Body of pancreas (tissue), 4 donors: ENCODE measurements at regions not wholly inside any gene's neighbourhood (a gene's known extent, or its start where the extent isn't known, plus 50 kb on each side); places are given as distances from the start of the nearest gene placed in this dataset.

Experiments used
- ATAC-seq: fragments of 150-250 bp; one replicate; pipeline ENCODE4 v1.9.1; 2016
- DNase-seq, 4 donors: peaks; one replicate each; pipeline ENCODE4 v3.0.0-alpha.2; 2019
- H3K27ac ChIP-seq, 4 donors: fragments of 200-600 bp; sonication (generic); 1 replicate in 3 of 4; 2 replicates in 1 of 4; pipeline versions ENCODE4 v1.5.1 to v1.6.1; 2016 to 2019; ENCODE audit warnings: mild to moderate bottlenecking in 1 of 4, mixed read lengths in 1 of 4, moderate library complexity in 1 of 4
- H3K27me3 ChIP-seq, 2 donors: fragments of 200-600 bp; sonication (generic); one replicate each; pipeline ENCODE4 v1.6.0; 2016; ENCODE audit warnings: mild to moderate bottlenecking in 1 of 2
- H3K36me3 ChIP-seq, 2 donors: fragments of 200-600 bp; sonication (generic); replicated peaks in 1 of 2; 2 replicates each; pipeline ENCODE4 v1.5.1; 2016; ENCODE audit warnings: low read depth in 2 of 2; ENCODE audit not compliant: insufficient read depth in 1 of 2
- H3K4me1 ChIP-seq: fragments of 200-600 bp; sonication (generic); one replicate; pipeline ENCODE4 v1.6.0; 2016
- H3K4me3 ChIP-seq, 2 donors: fragments of 200-600 bp; sonication (generic); 1 replicate in 1 of 2; 2 replicates in 1 of 2; pipeline ENCODE4 v1.5.1; 2016 to 2019
- H3K9me3 ChIP-seq, 3 donors: fragments of 200-600 bp; sonication (generic); 1 replicate in 2 of 3; 2 replicates in 1 of 3; pipeline ENCODE4 v1.5.1; 2016
- POLR2A ChIP-seq, 3 donors: fragments of 450-650 bp; IDR thresholded peaks; one replicate each; pipeline ENCODE4 v1.6.1; 2016; ENCODE audit warnings: antibody characterized with exemption in 3 of 3, mild to moderate bottlenecking in 2 of 3
- WGBS, 2 donors: methylation state at CpG; one replicate each; pipeline ENCODE4 v1.1.5; 2017; 5-methylcytosine and 5-hydroxymethylcytosine counted together
- intact Hi-C: fragments of 100-400 bp; cut with DNase I; formaldehyde crosslinking; loops from one replicate; pipeline ENCODE4 v1.15.1; 2023
- TF ChIP-seq, protein P1 (sequence below), 7 experiments: fragments of 450-650 bp in 4 of 7; fragments of 200-600 bp in 3 of 7; sonication (generic) in 3 of 7; IDR thresholded peaks; one replicate each; pipeline ENCODE4 v1.5.1; 2016 to 2019; ENCODE audit warnings: antibody characterized with exemption in 7 of 7

- Histone ChIP-seq H3K4me3 (no peak overlapping the region), H3K4me1 (no peaks in the 10 kb centered on the region), H3K27me3 (no peaks in the 10 kb centered on the region), H3K9me3 (no peaks in the 10 kb centered on the region), H3K36me3 (no peaks in the 10 kb centered on the region), H3K27ac (no peak overlapping the region)
- intact Hi-C loops = no loop called here
- ATAC-seq (no peak), DNase-seq (no peak)
- TF ChIP-seq POLR2A (IDR thresholded peaks at IDR 0.05) = no peak
- TF ChIP-seq, protein P1, sequence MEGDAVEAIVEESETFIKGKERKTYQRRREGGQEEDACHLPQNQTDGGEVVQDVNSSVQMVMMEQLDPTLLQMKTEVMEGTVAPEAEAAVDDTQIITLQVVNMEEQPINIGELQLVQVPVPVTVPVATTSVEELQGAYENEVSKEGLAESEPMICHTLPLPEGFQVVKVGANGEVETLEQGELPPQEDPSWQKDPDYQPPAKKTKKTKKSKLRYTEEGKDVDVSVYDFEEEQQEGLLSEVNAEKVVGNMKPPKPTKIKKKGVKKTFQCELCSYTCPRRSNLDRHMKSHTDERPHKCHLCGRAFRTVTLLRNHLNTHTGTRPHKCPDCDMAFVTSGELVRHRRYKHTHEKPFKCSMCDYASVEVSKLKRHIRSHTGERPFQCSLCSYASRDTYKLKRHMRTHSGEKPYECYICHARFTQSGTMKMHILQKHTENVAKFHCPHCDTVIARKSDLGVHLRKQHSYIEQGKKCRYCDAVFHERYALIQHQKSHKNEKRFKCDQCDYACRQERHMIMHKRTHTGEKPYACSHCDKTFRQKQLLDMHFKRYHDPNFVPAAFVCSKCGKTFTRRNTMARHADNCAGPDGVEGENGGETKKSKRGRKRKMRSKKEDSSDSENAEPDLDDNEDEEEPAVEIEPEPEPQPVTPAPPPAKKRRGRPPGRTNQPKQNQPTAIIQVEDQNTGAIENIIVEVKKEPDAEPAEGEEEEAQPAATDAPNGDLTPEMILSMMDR (IDR thresholded peaks at IDR 0.05) = no peak
- 64 to 68% methylated on average over 2 of the region's 2 CpGs for WGBS, 2 donors
Measured at GRCh38 chr4:121510341-121510874, 129.6 kb upstream of the QRFPR start.

DNA sequence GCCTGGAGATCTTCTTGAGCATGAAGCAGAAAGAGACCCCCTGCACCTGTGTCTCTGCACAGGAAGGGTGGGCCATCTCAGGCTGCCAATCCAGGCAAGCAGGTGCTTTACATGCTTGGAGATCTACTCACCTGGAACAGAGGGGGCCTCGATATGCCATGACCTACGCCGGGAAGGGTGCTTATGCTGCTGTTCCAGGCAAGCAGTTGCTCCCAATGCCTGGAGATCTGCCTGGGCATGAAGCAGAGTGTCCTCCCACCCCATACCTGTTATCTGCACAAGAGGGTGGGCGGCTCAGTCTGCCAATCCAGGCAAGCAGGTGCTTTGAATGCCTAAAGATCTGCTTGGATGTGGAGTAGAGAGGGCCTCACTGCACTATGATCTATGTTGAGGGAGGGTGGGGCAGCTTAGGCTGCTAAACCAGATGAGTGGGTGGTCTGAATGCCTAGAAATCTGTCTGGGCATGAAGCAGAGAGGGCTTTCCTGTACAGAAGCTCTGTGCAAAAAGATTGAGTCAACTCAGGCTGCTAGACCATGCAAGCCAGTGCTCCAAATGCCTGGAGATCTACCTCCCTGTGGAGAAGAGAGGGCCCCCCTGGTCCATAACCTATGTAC, 104.5 kb upstream of the QRFPR start:
- no peaks in the 10 kb centered on the region for H3K4me1 ChIP-seq
- no peak overlapping the region for H3K27ac ChIP-seq
- H3K27me3 ChIP-seq = no peaks in the 10 kb centered on the region
- H3K9me3 ChIP-seq = no peaks in the 10 kb centered on the region
- no peaks in the 10 kb centered on the region for H3K36me3 ChIP-seq
- H3K4me3 ChIP-seq = no peak overlapping the region
- intact Hi-C loops = no loop called here
- 83 to 88% methylated on average over 3 to 4 of the region's 4 CpGs for WGBS, 2 donors
- ATAC-seq = no peak
- TF ChIP-seq, protein P1 (IDR thresholded peaks at IDR 0.05) = no peak
- no peak for TF ChIP-seq POLR2A (IDR thresholded peaks at IDR 0.05)
- no peak for DNase-seq

DNA sequence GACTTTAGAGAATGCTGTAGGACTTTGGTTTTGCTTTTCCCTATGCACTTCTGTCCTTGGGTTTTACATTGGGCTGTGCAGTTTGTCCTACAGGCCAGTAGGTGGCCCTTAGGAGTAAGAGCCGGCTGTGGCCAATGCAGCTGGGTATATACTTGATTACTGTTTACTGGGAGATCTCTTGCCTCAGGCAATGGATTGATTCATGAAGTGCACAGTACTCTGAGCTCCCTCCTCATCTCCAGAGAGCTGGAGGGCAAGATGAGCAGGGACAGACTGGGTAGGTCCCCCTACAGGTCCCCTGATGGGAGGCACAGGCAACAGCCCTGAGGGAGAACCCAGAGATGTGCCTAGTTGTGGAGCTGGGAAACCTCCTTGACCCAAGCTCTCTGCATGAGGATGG, 103.8 kb upstream of the QRFPR start:
- H3K27ac ChIP-seq = no peak overlapping the region
- TF ChIP-seq, protein P1 (IDR thresholded peaks at IDR 0.05) = peak in 6 of 7 experiments; percentile 30 to 54 (median 50)
- TF ChIP-seq POLR2A (IDR thresholded peaks at IDR 0.05) = no peak
- DNase-seq (peak in 2 of 4 donors; percentile 37 to 39), ATAC-seq (peak; percentile 63)
- 0% methylated on average over 1 of the region's 1 CpG for WGBS, 2 donors
- H3K9me3 ChIP-seq = no peaks in the 10 kb centered on the region
- H3K27me3 ChIP-seq = no peaks in the 10 kb centered on the region
- H3K36me3 ChIP-seq = no peaks in the 10 kb centered on the region
- H3K4me1 ChIP-seq = no peaks in the 10 kb centered on the region
- intact Hi-C loops = no loop called here
- no peak overlapping the region for H3K4me3 ChIP-seq

- WGBS, 2 donors = 65% methylated on average over 1 of the region's 1 CpG; no CpG with 5 or more reads in 1 of the 2 donors
- no peak overlapping the region for H3K4me3 ChIP-seq
- H3K9me3 ChIP-seq = no peaks in the 10 kb centered on the region
- no peaks in the 10 kb centered on the region for H3K27me3 ChIP-seq
- DNase-seq (no peak), ATAC-seq (no peak)
- intact Hi-C loops = no loop called here
- TF ChIP-seq, protein P1 (IDR thresholded peaks at IDR 0.05) = no peak
- no peak for TF ChIP-seq POLR2A (IDR thresholded peaks at IDR 0.05)
- H3K36me3 ChIP-seq = no peaks in the 10 kb centered on the region
- no peak overlapping the region for H3K27ac ChIP-seq
- H3K4me1 ChIP-seq = no peaks in the 10 kb centered on the region
Measured at GRCh38 chr4:121479808-121480207, 99.0 kb upstream of the QRFPR start.

- DNase-seq (no peak), ATAC-seq (no peak)
- no peaks in the 10 kb centered on the region for H3K27me3 ChIP-seq
- H3K4me1 ChIP-seq = no peaks in the 10 kb centered on the region
- H3K9me3 ChIP-seq = no peaks in the 10 kb centered on the region
- H3K27ac ChIP-seq = no peak overlapping the region
- TF ChIP-seq, protein P1 (IDR thresholded peaks at IDR 0.05) = no peak
- no peak for TF ChIP-seq POLR2A (IDR thresholded peaks at IDR 0.05)
- no peak overlapping the region for H3K4me3 ChIP-seq
- no peaks in the 10 kb centered on the region for H3K36me3 ChIP-seq
- 60 to 65% methylated on average over 2 of the region's 2 CpGs for WGBS, 2 donors
- intact Hi-C loops = no loop called here
Measured at GRCh38 chr4:121477480-121477879, 96.7 kb upstream of the QRFPR start.
